LNCAP (cell line): ENCODE measurements at regions not wholly inside any gene's neighbourhood (a gene's known extent, or its start where the extent isn't known, plus 50 kb on each side); places are given as distances from the start of the nearest gene placed in this dataset.
A peak's percentile ranks its signal among the peaks of the same experiment; 100 is the strongest.

Source experiments
- TF ChIP-seq, protein P1 (sequence below): fragments of 450-650 bp; IDR thresholded peaks from 2 replicates; pipeline ENCODE4 v1.5.1; 2017; ENCODE audit warnings: mild to moderate bottlenecking

DNA sequence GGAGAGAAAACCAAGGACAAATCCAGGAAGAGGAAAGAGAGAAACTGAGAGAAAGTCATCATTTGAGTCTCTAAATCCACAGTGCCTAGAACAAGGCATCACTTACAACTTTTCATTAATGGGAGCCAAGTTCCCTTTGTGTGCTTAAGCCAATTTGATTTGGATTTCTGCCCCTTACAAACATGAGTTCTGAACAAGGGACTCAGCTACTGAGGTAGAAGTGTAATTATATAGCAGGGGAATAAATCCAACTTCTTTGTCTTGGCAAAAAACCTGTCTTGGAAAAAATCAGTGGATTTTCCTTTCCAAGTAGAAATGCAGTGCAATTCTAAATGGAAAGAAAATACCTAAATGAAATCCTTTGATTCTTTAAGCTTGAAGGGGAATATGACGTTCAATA, 307.2 kb upstream of the CNTN3 start:
- TF ChIP-seq, protein P1, sequence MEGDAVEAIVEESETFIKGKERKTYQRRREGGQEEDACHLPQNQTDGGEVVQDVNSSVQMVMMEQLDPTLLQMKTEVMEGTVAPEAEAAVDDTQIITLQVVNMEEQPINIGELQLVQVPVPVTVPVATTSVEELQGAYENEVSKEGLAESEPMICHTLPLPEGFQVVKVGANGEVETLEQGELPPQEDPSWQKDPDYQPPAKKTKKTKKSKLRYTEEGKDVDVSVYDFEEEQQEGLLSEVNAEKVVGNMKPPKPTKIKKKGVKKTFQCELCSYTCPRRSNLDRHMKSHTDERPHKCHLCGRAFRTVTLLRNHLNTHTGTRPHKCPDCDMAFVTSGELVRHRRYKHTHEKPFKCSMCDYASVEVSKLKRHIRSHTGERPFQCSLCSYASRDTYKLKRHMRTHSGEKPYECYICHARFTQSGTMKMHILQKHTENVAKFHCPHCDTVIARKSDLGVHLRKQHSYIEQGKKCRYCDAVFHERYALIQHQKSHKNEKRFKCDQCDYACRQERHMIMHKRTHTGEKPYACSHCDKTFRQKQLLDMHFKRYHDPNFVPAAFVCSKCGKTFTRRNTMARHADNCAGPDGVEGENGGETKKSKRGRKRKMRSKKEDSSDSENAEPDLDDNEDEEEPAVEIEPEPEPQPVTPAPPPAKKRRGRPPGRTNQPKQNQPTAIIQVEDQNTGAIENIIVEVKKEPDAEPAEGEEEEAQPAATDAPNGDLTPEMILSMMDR = no peak

DNA sequence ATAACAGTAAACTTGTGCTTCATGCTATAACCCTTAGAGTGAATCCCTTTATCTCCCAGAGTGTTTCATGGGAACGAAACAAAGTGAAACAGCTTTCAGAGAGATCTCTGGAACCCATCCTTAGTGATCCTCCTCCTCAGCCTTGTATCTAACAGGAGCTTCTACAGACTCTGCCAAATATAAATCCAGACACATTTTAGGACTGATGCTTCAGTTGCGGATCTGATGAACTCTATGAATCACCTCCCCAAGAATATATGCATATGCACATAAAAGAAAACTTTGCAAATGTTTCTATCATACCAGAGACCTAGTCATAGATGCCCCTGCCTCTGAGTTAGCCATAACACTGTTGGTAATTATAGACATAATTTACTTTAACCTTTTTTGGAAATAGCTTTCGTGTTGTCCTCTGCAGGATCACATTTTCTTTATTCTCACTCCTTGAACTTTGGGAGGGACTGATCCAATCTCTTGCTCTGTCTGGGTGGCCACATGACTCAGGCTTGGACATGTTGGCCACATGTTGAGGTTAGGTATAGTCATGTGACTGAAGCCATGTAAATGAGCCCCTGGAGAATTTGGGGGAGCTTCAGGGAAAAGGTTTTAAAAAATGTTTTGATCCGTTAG, 306.4 kb upstream of the CNTN3 start:
- TF ChIP-seq, protein P1 = no peak

DNA sequence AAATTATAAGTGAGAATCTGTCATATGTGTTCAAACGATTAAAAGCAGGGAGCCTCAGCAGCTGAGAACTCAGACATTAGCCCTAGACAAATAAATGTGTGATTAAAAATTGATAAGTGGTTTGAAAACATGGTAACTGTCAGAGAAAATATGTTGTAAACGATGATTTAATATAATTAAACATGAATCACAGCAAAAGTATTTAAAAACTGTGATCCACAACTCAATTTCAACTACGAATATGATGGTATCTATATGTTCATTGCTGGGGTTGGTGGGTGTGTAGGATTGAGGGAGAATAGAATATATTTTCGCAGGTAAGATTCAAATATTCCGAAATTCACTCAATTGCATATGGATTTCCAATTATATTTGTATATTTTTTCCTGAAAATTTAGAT, 302.2 kb upstream of the CNTN3 start:
- TF ChIP-seq, protein P1 = no peak

DNA sequence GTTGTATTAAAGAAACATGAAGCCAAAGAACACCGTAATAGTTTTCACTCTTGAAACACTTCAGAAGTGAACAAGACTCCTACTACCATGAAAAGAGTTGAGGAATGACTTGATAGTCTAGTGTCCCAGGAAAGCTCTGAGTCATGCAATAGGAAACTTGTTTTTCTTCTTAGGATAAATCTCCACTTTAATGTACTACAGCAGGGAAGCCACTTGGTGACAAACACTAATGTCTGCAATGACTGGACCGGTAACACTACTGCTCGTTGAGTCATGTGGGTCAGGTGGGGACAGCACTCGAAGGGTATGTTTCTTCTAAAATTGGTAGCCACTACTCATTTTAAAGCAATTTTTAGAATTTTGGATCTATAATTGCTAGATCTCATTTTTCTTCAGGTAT, 291.7 kb upstream of the CNTN3 start:
- TF ChIP-seq, protein P1 = no peak

DNA sequence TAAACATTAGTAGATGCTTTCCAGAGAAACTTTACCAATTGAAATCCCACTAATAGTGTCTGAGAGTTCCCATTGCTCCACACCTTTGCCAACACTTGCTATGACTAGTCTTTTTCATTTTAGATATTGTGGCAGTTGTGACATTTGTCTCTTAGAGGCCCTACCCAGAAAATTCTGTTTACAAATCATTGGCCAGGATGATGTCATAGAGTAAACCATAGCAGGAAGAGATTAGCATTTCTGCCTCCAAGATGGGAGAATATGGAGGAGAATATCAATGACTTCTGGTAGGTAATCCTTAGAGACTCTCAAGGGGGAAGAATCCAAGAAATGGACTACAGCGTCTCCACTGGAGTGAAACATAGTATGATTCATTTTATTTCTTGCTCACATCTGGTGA, 291.0 kb upstream of the CNTN3 start:
- TF ChIP-seq, protein P1 = no peak

DNA sequence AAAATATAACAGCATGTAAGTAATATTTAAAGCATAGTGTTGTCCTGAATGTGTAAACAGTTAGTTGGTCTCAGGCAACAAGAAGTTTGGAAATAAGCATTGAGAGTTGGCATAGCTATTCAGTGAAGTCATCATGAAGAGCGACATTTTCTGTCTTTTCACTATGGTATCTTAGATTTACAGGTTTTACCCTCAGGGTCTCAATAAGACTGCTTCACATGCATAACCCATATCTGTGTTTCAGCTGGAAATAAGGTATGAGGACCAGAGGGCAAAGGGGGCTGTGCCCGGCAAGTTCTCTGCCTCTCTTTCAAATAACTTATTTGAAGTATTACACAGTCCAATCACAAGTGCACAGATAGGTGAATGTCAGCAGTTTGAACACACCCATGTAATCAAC, 290.2 kb upstream of the CNTN3 start:
- TF ChIP-seq, protein P1 = no peak

DNA sequence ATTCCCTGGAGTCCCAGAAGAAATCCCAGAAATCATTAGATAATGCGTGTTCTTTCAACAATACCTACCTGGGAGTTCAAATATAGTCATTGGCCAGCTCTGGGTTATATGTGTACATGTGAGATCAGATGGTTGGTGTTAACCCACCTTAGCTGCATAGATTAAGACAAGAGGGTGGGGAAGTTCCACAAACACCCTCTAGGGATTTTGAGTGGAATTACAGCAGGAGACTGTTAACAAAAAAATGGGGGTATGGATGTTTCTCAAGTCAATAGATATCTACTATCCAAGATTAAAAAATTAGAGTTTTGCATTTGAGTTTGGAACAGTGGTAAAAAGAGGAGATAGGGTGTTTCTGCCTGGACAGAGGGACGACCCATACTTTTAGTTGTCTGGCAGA, 282.5 kb upstream of the CNTN3 start:
- TF ChIP-seq, protein P1 = peak; percentile 54; the same call in 1 of the 2 replicates

DNA sequence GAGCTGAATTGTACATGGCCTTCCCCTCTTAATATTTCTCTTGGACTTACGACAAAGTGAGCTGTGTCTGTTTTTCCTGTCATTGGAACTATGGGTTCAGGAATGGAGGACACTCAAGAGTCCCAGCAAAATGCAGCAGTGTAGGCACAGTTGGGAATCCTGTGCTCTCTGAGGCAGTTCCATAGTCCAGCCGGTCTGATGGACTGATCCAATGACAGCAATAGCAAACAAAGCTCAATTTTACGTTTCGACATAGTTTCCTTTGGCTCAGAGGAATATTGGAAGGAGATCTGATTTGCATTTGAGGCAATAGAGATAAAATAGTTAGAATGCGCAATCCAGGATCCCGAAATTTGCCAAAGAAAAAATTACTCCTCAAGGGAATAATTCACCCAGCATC, 276.9 kb upstream of the CNTN3 start:
- TF ChIP-seq, protein P1 = no peak
